Neural cell (in vitro differentiated cells): ENCODE measurements at regions not wholly inside any gene's neighbourhood (a gene's known extent, or its start where the extent isn't known, plus 50 kb on each side); places are given as distances from the start of the nearest gene placed in this dataset.

Experiments
- H2AFZ ChIP-seq: fragments of 200-600, 300-800 bp; sonication (generic), shearing (Covaris generic); 2 replicates; pipeline ENCODE4 v1.6.0; 2014; ENCODE audit warnings: low read depth, mild to moderate bottlenecking, antibody characterized with exemption, low read length, moderate library complexity
- H3F3A ChIP-seq: fragments of 200-600 bp; shearing (Covaris generic); 2 replicates; pipeline ENCODE4 v1.6.1; 2016; ENCODE audit warnings: mild to moderate bottlenecking, moderate library complexity, mixed read lengths, antibody characterized with exemption, low read length; ENCODE audit not compliant: insufficient read depth, poor library complexity, severe bottlenecking
- H3K27ac ChIP-seq: fragments of 200-600, 300-800 bp; sonication (generic), shearing (Covaris generic); 2 replicates; pipeline ENCODE4 v1.5.1; 2014; ENCODE audit warnings: mild to moderate bottlenecking, low read length, moderate library complexity
- H3K27me3 ChIP-seq: fragments of 300-800, 200-600 bp; sonication (generic), shearing (Covaris generic); 2 replicates; pipeline ENCODE4 v1.6.0; 2014; ENCODE audit warnings: mild to moderate bottlenecking, low read depth, low read length, moderate library complexity; ENCODE audit not compliant: insufficient read depth
- H3K36me3 ChIP-seq: fragments of 300-800, 200-600 bp; sonication (generic), shearing (Covaris generic); 2 replicates; pipeline ENCODE4 v1.5.1; 2014; ENCODE audit warnings: mild to moderate bottlenecking, antibody characterized with exemption, low read length, moderate library complexity; ENCODE audit not compliant: insufficient read depth
- H3K4me2 ChIP-seq: fragments of 300-800, 200-600 bp; sonication (generic), shearing (Covaris generic); 2 replicates; pipeline ENCODE4 v1.6.0; 2014; ENCODE audit warnings: mild to moderate bottlenecking, low read length
- H3K4me3 ChIP-seq: fragments of 300-800, 200-600 bp; sonication (generic), shearing (Covaris generic); 2 replicates; pipeline ENCODE4 v1.5.1; 2014; ENCODE audit warnings: mild to moderate bottlenecking, low read length, moderate library complexity
- H3K79me2 ChIP-seq: fragments of 200-600 bp; shearing (Covaris generic); replicated peaks from 2 replicates; pipeline ENCODE4 v1.6.0; 2014; ENCODE audit warnings: mild to moderate bottlenecking, low read length, moderate library complexity; ENCODE audit not compliant: insufficient read depth
- H3K9ac ChIP-seq: fragments of 300-800, 200-600 bp; sonication (generic), shearing (Covaris generic); 2 replicates; pipeline ENCODE4 v1.6.1; 2016; ENCODE audit warnings: mild to moderate bottlenecking, low read length, mixed read lengths
- H3K9me2 ChIP-seq: fragments of 200-600 bp; shearing (Covaris generic); 2 replicates; pipeline ENCODE4 v1.6.1; 2016; ENCODE audit warnings: mild to moderate bottlenecking, low read length, mixed read lengths; ENCODE audit not compliant: insufficient read depth
- H3K9me3 ChIP-seq: fragments of 200-600, 300-800 bp; sonication (generic), shearing (Covaris generic); 2 replicates; pipeline ENCODE4 v1.6.1; 2016; ENCODE audit warnings: mild to moderate bottlenecking, mixed run types, low read length, moderate library complexity, mixed read lengths
- H4K20me1 ChIP-seq: fragments of 200-600 bp; shearing (Covaris generic); 2 replicates; pipeline ENCODE4 v1.6.1; 2016; ENCODE audit warnings: mild to moderate bottlenecking, mixed run types; ENCODE audit not compliant: insufficient read depth
- CTCF ChIP-seq: fragments of 450-650 bp; IDR thresholded peaks from 2 replicates; pipeline ENCODE4 v1.5.1; 2014; ENCODE audit warnings: antibody characterized with exemption, mild to moderate bottlenecking, moderate library complexity; ENCODE audit not compliant: poor library complexity, severe bottlenecking
- EP300 ChIP-seq: fragments of 450-650 bp; conservative IDR thresholded peaks from 2 replicates; pipeline ENCODE4 v1.6.1; 2014; ENCODE audit warnings: antibody characterized with exemption, mild to moderate bottlenecking, moderate library complexity; ENCODE audit not compliant: poor library complexity, severe bottlenecking
- EZH2 ChIP-seq: fragments of 200-600, 300-800 bp; shearing (Covaris generic), sonication (generic); IDR thresholded peaks from 2 replicates; pipeline ENCODE4 v1.6.1; 2014; ENCODE audit warnings: antibody characterized with exemption, low read length, borderline replicate concordance, mild to moderate bottlenecking; ENCODE audit not compliant: insufficient read depth, poor library complexity, severe bottlenecking
- MXI1 ChIP-seq: fragments of 450-650 bp; conservative IDR thresholded peaks from 2 replicates; pipeline ENCODE4 v1.6.1; 2014; ENCODE audit warnings: antibody characterized with exemption, mild to moderate bottlenecking; ENCODE audit not compliant: poor library complexity, severe bottlenecking
- POLR2AphosphoS5 ChIP-seq: IDR thresholded peaks from 2 replicates; pipeline ENCODE4 v1.6.1; 2012
- RAD21 ChIP-seq: fragments of 450-650 bp; conservative IDR thresholded peaks from 2 replicates; pipeline ENCODE4 v1.6.1; 2014; ENCODE audit warnings: antibody characterized with exemption, mild to moderate bottlenecking, moderate library complexity
- REST ChIP-seq: IDR thresholded peaks from 2 replicates; pipeline ENCODE4 v1.6.1; 2012; ENCODE audit warnings: borderline replicate concordance
- SMC3 ChIP-seq: fragments of 450-650 bp; conservative IDR thresholded peaks from 2 replicates; pipeline ENCODE4 v1.6.1; 2014; ENCODE audit warnings: antibody characterized with exemption, mild to moderate bottlenecking, moderate library complexity; ENCODE audit not compliant: poor library complexity
- TAF1 ChIP-seq: IDR thresholded peaks from 2 replicates; pipeline ENCODE4 v1.6.1; 2012; ENCODE audit warnings: low read depth

GRCh38 chr12:14273913-14274311 lies 91.6 kb upstream of the ATF7IP start:
- no peak overlapping the region for H3K4me3 ChIP-seq
- no peaks in the 10 kb centered on the region for H3K27me3 ChIP-seq
- no peak overlapping the region for H2AFZ ChIP-seq
- H3F3A ChIP-seq = no peaks in the 10 kb centered on the region
- no peak overlapping the region for H3K4me2 ChIP-seq
- H3K9me3 ChIP-seq = no peaks in the 10 kb centered on the region
- H3K79me2 ChIP-seq = no peaks in the 10 kb centered on the region
- no peak overlapping the region for H3K9ac ChIP-seq
- H3K36me3 ChIP-seq = no peaks in the 10 kb centered on the region
- TF ChIP-seq CTCF (no peak), RAD21 (no peak), POLR2AphosphoS5 (no peak), REST (no peak), SMC3 (no peak), EP300 (no peak), TAF1 (no peak), MXI1 (no peak), EZH2 (no peak)
- H3K27ac ChIP-seq = no peak overlapping the region
- H4K20me1 ChIP-seq = no peaks in the 10 kb centered on the region
- H3K9me2 ChIP-seq = no peaks in the 10 kb centered on the region

GRCh38 chr12:14275111-14275510 lies 90.4 kb upstream of the ATF7IP start:
- no peaks in the 10 kb centered on the region for H3F3A ChIP-seq
- H3K9ac ChIP-seq = no peak overlapping the region
- H2AFZ ChIP-seq = no peak overlapping the region
- no peaks in the 10 kb centered on the region for H3K9me2 ChIP-seq
- no peaks in the 10 kb centered on the region for H3K9me3 ChIP-seq
- H3K4me2 ChIP-seq = no peak overlapping the region
- no peaks in the 10 kb centered on the region for H4K20me1 ChIP-seq
- no peak overlapping the region for H3K4me3 ChIP-seq
- H3K27ac ChIP-seq = no peak overlapping the region
- no peaks in the 10 kb centered on the region for H3K36me3 ChIP-seq
- H3K27me3 ChIP-seq = no peaks in the 10 kb centered on the region
- TF ChIP-seq POLR2AphosphoS5 = no peak
- no peak for TF ChIP-seq TAF1
- no peak for TF ChIP-seq REST
- no peak for TF ChIP-seq RAD21
- no peaks in the 10 kb centered on the region for H3K79me2 ChIP-seq
